Memory B cell (primary cell): ENCODE measurements at regions not wholly inside any gene's neighbourhood (a gene's known extent, or its start where the extent isn't known, plus 50 kb on each side); places are given as distances from the start of the nearest gene placed in this dataset.

ENCODE experiments used
- ATAC-seq: fragments of 150-1000 bp; cut with Tn5 transposase; 2 replicates; pipeline ENCODE4 v1.10.0; 2021; ENCODE audit warnings: low read depth, mild to moderate bottlenecking, moderate library complexity
- DNase-seq, 2 donors: peaks; one replicate each; pipeline ENCODE4 v3.0.0; 2022; ENCODE audit warnings: low spot score in 2 of 2
- H3K27ac Mint-ChIP-seq: one replicate; pipeline ENCODE4 v1.8.0; 2022; ENCODE audit warnings: mild to moderate bottlenecking, moderate library complexity, mixed read lengths
- H3K27me3 Mint-ChIP-seq: one replicate; pipeline ENCODE4 v1.8.0; 2022; ENCODE audit warnings: mixed read lengths
- H3K36me3 Mint-ChIP-seq: one replicate; pipeline ENCODE4 v1.8.0; 2022; ENCODE audit warnings: mild to moderate bottlenecking, mixed read lengths
- H3K4me1 Mint-ChIP-seq: one replicate; pipeline ENCODE4 v1.8.0; 2022; ENCODE audit warnings: mixed read lengths
- H3K4me3 Mint-ChIP-seq: one replicate; pipeline ENCODE4 v1.8.0; 2022; ENCODE audit warnings: mild to moderate bottlenecking, moderate library complexity, mixed read lengths
- H3K9me3 Mint-ChIP-seq: one replicate; pipeline ENCODE4 v1.8.0; 2022; ENCODE audit warnings: mixed read lengths

DNA sequence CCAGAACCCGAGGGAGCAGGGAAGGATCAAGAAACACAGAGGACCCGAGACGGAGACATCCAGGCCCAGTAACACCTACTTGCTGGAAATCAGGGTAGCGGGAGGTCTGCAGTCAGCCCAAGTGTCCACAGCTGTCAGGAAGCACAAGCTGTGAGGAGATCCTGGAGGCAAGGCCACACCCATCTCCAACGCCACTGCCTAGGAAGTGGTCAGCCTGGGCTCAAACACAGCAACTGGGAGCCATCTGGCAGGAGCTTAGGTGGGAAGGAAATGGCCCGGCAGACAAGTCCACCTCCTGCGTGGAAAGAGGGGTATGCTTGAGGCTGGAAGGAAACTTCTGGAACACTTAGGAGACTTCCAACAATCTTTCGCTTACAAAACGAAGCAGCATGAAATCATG, 407.1 kb downstream of the VPS13C start:
- H3K4me1 Mint-ChIP-seq = no peaks in the 10 kb centered on the region
- H3K27me3 Mint-ChIP-seq = no peaks in the 10 kb centered on the region
- no peak for ATAC-seq
- no peaks in the 10 kb centered on the region for H3K9me3 Mint-ChIP-seq
- no peak for DNase-seq
- no peak overlapping the region for H3K27ac Mint-ChIP-seq
- H3K4me3 Mint-ChIP-seq = no peak overlapping the region
- no peaks in the 10 kb centered on the region for H3K36me3 Mint-ChIP-seq

DNA sequence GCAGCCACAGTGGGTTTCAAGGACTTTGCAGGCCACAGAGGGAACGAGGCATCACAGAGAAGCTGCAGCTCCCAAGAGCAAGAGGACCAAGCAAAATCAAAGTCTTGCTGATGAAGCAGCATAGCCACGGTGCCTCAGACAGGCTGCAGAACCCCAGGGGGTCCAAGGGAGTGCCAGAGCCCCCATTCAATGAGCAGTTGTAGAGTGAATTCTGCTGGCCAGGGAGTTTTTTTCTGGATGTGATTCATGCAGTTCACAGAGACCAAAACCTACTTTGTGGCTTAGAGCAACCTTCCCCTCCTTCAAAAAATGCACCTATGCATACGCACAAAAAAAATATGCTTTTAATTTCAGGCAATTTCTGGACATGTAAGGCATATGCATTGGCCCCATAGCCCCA, 409.0 kb downstream of the VPS13C start:
- no peak for DNase-seq
- Mint-ChIP-seq H3K4me3 (no peak overlapping the region), H3K27me3 (no peaks in the 10 kb centered on the region), H3K9me3 (no peaks in the 10 kb centered on the region), H3K27ac (no peak overlapping the region), H3K36me3 (no peaks in the 10 kb centered on the region), H3K4me1 (no peaks in the 10 kb centered on the region)
- no peak for ATAC-seq

DNA sequence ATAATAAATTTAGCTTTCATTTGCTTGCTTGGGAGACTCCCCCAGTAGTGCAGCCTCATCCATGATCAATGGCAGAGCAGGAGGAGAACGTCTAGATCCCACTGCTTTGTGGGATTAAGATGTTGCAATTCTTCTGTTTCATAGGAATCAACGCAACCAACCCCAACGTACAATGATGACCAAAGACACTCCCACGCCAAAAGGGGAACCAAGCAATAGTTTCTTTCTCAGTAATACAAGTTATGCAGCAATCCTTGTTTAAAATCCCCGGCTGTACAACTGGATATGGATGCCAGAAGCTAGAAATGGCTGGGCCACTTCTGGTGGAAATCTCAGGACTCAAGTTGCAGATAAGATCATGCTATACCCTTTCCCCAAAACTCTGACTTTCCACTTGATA, 411.2 kb downstream of the VPS13C start:
- no peak overlapping the region for H3K27ac Mint-ChIP-seq
- H3K36me3 Mint-ChIP-seq = no peaks in the 10 kb centered on the region
- DNase-seq (no peak), ATAC-seq (no peak)
- peaks cover 1% of the 10 kb centered on the region for H3K27me3 Mint-ChIP-seq
- H3K9me3 Mint-ChIP-seq = no peaks in the 10 kb centered on the region
- no peaks in the 10 kb centered on the region for H3K4me1 Mint-ChIP-seq
- H3K4me3 Mint-ChIP-seq = no peak overlapping the region

DNA sequence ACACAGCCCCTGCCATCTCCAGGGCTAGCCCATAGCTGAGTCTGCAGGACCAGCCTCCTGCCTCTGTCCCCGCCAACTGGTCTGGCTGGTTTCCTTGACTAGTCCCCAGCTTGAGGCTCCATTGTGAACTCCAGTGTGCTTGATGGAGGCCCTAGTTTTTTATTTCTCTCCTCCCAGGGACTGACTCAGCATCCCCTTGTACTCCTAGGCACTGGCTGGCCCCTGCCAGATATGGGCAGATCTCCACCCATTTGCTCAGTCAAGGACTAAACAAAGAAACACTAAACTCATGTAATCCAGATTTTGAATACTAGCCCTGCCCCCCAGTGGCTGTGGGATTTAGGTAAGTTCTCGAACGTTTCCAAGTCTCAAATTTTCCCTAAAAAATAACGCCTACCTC, 415.4 kb upstream of the RORA start:
- Mint-ChIP-seq H3K27me3 (peaks cover 4% of the 10 kb centered on the region), H3K4me3 (no peak overlapping the region), H3K27ac (no peak overlapping the region), H3K9me3 (no peaks in the 10 kb centered on the region), H3K36me3 (no peaks in the 10 kb centered on the region), H3K4me1 (no peaks in the 10 kb centered on the region)
- DNase-seq (no peak), ATAC-seq (no peak)

DNA sequence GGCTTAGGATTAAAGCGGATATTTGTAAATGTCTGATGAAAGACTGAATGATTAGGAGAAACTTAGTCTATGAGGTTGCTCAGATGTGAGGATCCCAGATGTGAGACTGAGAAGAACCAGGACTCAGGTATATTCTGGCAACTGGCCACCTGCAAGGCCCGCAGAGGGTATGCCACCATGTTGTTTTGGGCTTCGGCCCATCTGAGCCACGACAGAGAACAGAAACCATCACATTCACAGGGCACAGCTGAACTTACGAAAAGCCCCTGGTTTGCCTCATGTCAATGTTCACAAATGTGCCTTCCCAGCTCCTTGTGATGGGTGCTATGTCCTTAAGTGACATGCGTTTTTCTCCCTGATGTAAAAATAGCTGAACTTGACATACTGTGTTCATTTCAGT, 412.5 kb upstream of the RORA start:
- ATAC-seq (no peak), DNase-seq (no peak)
- no peaks in the 10 kb centered on the region for H3K36me3 Mint-ChIP-seq
- no peaks in the 10 kb centered on the region for H3K9me3 Mint-ChIP-seq
- no peak overlapping the region for H3K27ac Mint-ChIP-seq
- H3K4me3 Mint-ChIP-seq = no peak overlapping the region
- peaks cover 4% of the 10 kb centered on the region for H3K27me3 Mint-ChIP-seq
- H3K4me1 Mint-ChIP-seq = no peaks in the 10 kb centered on the region

DNA sequence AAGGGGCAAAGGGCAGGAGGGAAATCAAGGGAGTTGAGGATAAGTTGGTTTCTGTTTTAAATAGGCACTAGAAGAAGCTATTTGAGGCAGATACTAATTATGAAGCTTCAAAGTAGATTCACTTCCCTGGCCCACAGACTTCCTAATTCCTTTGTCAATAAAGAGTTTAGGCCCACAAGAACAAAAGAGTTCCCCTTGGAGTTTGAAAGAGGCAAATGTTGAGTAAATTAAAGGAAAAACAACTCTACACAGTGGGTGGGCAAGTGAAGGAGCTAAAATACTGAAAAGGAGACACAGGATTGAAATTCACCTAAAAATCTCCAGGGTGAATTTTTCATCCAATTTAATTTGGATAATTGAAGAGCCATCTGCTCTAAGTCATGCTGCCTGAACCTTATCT, 411.7 kb upstream of the RORA start:
- no peak overlapping the region for H3K4me3 Mint-ChIP-seq
- ATAC-seq (no peak), DNase-seq (no peak)
- H3K27me3 Mint-ChIP-seq = peaks cover 4% of the 10 kb centered on the region
- H3K4me1 Mint-ChIP-seq = no peaks in the 10 kb centered on the region
- H3K27ac Mint-ChIP-seq = no peak overlapping the region
- H3K36me3 Mint-ChIP-seq = no peaks in the 10 kb centered on the region
- H3K9me3 Mint-ChIP-seq = no peaks in the 10 kb centered on the region

DNA sequence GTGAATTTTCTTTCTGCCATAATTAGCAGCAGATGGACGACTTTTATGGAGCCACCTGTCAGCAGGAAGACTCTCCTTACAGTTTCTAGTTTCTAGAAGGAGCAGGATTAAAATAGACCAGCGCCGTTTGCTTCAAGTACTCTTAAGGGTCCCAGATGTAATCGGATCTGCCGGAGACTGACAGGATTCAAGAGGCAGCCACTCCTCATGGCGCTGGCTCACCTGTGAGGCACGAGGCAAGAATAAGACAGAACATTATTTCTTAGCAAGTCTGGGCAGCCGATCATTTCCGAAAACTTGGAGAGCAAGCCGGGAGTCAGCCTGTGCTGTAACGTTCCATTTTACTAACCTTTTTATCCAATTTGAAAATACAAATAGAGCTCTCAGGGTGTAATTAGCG, 410.4 kb upstream of the RORA start:
- Mint-ChIP-seq H3K36me3 (no peaks in the 10 kb centered on the region), H3K4me3 (no peak overlapping the region), H3K9me3 (no peaks in the 10 kb centered on the region), H3K27me3 (peaks cover 4% of the 10 kb centered on the region), H3K4me1 (no peaks in the 10 kb centered on the region), H3K27ac (no peak overlapping the region)
- ATAC-seq (no peak), DNase-seq (no peak)

DNA sequence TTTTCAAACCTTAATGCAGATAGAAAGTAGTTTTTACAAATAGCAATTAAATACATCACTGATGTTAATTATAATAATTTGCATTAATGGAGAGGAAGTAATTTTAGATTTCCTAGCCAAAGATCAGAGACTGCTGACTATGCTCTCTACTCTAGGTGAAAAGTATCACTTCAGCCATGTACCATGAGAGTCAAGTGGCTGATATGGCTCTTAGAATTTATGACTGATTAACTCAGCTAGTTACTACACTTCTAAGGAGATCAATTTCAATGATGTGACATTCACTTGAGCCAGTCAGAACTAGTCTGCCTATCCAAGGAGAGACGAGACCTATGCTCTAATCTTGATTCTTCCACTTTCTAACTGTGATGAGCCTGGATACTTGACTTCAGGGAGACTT, 405.7 kb upstream of the RORA start:
- ATAC-seq (no peak), DNase-seq (no peak)
- Mint-ChIP-seq H3K36me3 (no peaks in the 10 kb centered on the region), H3K27ac (no peak overlapping the region), H3K27me3 (peaks cover 1% of the 10 kb centered on the region), H3K4me3 (no peak overlapping the region), H3K4me1 (no peaks in the 10 kb centered on the region), H3K9me3 (no peaks in the 10 kb centered on the region)

DNA sequence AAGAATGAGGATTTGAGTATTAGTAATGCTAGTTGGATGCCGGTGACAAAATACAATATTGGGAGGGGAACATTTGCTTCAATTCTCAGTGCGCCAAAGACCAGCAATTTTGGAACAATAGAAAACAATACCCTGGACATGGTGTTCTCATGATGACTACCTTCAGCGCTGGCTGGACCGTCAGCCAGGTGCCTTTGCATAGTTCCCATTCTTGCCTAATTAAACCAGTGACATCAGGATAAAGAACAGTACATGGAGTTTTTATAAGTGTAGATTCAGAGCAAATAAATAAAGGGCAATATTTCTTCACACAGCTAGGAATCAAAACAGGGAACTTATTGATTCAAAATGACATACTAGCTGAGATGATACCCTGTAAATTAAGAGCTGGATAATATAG, 404.8 kb upstream of the RORA start:
- no peak for ATAC-seq
- no peak for DNase-seq
- Mint-ChIP-seq H3K4me3 (no peak overlapping the region), H3K27ac (no peak overlapping the region), H3K9me3 (no peaks in the 10 kb centered on the region), H3K4me1 (no peaks in the 10 kb centered on the region), H3K27me3 (no peaks in the 10 kb centered on the region), H3K36me3 (no peaks in the 10 kb centered on the region)

DNA sequence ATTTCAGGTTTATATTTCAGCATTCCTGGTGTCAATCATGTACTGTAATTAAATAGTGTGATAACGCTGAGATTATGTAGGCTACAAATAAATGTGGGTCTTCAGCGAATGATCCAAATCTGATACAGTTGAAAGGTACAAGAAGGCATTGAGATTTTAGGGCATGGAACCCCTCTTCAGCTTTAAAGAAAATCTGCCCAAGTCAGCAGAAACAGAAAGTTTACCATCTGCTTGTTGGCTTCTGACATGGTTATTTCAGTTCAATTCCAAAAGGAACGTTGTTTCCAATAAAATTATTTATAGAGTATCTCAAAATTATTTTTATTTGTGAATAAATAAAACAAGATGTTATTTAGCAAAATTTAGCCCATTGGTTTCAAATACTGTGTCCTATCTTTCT, 400.2 kb upstream of the RORA start:
- Mint-ChIP-seq H3K27me3 (no peaks in the 10 kb centered on the region), H3K36me3 (no peaks in the 10 kb centered on the region), H3K27ac (no peak overlapping the region), H3K9me3 (no peaks in the 10 kb centered on the region), H3K4me3 (no peak overlapping the region), H3K4me1 (no peaks in the 10 kb centered on the region)
- ATAC-seq (no peak), DNase-seq (no peak)

DNA sequence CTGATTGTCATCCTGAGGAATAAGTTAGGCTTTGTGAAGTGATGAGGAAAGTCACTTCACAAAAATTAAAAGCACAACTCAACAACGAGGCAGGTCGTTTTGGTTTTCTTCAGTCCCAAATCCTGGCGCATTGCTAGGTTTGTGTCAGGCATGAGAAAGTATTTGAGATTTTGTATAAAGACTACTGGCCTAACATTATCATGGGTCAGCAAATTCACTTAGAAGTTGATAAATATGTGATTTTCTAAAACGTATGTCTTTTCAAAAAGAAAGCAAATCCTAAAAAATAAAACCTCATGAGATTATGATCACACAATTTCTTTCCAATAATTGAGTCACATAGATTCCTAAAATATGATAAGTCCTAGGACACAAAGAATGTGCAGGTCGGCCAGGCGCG, 395.8 kb upstream of the RORA start:
- Mint-ChIP-seq H3K27me3 (no peaks in the 10 kb centered on the region), H3K9me3 (no peaks in the 10 kb centered on the region), H3K27ac (no peak overlapping the region), H3K4me1 (no peaks in the 10 kb centered on the region), H3K36me3 (no peaks in the 10 kb centered on the region), H3K4me3 (no peak overlapping the region)
- ATAC-seq (no peak), DNase-seq (no peak)

DNA sequence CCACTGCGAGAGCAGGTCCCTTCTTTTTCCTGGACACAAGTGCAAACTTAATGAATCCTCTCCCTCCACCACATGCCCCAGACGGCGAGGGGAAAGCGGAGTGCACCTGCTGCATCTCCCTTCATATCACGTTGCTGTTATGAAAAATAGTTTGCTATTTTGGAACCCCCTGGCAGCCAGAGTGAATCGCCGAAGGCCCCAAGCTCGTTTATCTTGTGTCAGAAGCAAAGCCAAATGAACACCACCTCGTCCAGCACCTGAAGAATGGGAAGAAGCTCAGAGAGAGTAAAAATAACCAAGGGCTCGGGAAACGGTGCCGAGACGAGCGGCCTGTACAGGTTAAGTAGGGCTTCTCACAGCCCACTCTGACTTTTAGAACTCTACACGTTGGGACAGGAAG, 394.6 kb upstream of the RORA start:
- Mint-ChIP-seq H3K9me3 (no peaks in the 10 kb centered on the region), H3K4me1 (no peaks in the 10 kb centered on the region), H3K4me3 (no peak overlapping the region), H3K36me3 (no peaks in the 10 kb centered on the region), H3K27ac (no peak overlapping the region), H3K27me3 (no peaks in the 10 kb centered on the region)
- ATAC-seq (no peak), DNase-seq (no peak)

DNA sequence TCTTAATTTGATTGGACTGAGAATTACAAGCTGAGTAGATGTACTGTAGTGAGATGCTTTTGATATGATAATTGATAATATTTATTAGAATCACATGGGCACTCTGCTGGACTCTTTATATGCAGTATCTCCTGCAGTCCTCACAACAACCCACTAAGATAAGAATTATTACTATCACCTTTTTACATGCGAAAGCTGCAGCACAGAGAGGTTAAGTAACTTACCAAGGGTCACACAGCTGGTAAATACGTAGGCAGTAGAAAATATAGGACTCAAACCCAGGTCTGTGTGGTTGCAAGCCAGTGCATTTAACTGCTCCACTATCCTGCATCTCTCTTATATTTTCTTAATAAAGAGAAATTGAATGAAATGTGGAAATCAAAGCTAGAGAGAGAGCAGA, 392.8 kb upstream of the RORA start:
- no peak overlapping the region for H3K27ac Mint-ChIP-seq
- ATAC-seq (no peak), DNase-seq (no peak)
- no peaks in the 10 kb centered on the region for H3K4me1 Mint-ChIP-seq
- H3K4me3 Mint-ChIP-seq = no peak overlapping the region
- H3K36me3 Mint-ChIP-seq = no peaks in the 10 kb centered on the region
- peaks cover 2% of the 10 kb centered on the region for H3K27me3 Mint-ChIP-seq
- peaks cover 8% of the 10 kb centered on the region for H3K9me3 Mint-ChIP-seq

DNA sequence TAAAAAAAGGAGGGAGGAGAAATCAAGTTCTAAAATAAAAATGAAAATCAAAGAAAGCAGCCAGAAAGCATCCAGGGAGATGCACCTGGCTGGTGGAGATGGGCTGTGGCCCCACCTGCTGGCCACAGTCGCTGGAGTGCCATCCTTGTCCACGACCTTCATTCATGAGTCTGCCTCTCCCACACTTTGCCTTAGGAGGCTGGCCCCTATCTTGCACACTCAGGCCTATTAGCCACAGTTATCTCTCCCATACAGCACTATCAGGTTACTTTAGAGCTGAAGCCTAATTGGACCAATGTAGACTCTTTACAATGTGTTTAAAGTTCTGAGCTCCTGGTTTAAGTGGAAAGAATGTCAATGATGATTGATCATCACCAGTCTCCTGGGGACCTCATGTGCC, 392.0 kb upstream of the RORA start:
- Mint-ChIP-seq H3K9me3 (peaks cover 8% of the 10 kb centered on the region), H3K27me3 (peaks cover 2% of the 10 kb centered on the region), H3K36me3 (no peaks in the 10 kb centered on the region), H3K4me1 (no peaks in the 10 kb centered on the region), H3K4me3 (no peak overlapping the region), H3K27ac (no peak overlapping the region)
- DNase-seq (no peak), ATAC-seq (no peak)

DNA sequence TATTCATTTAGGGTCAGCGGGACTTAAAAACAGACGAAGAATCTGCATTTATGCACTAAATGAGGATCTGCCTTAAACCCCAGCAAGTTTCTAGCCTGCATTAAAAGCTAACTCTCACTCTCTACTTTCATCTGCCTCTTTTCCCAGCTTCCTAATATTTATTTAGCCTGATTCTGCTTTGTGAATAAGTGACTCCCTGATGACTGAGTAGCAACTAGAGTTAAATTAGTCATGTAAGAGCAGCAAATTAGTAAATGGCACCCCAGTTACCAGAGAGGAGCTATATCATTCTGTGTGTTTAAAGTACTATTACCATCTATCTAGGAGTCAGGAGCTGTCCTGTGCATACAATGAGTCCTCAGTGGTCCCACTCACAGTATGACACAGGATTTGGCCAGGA, 391.0 kb upstream of the RORA start:
- no peak overlapping the region for H3K27ac Mint-ChIP-seq
- H3K4me3 Mint-ChIP-seq = no peak overlapping the region
- DNase-seq = no peak
- ATAC-seq = no peak
- H3K9me3 Mint-ChIP-seq = peaks cover 10% of the 10 kb centered on the region
- no peaks in the 10 kb centered on the region for H3K36me3 Mint-ChIP-seq
- peaks cover 2% of the 10 kb centered on the region for H3K27me3 Mint-ChIP-seq
- no peaks in the 10 kb centered on the region for H3K4me1 Mint-ChIP-seq

DNA sequence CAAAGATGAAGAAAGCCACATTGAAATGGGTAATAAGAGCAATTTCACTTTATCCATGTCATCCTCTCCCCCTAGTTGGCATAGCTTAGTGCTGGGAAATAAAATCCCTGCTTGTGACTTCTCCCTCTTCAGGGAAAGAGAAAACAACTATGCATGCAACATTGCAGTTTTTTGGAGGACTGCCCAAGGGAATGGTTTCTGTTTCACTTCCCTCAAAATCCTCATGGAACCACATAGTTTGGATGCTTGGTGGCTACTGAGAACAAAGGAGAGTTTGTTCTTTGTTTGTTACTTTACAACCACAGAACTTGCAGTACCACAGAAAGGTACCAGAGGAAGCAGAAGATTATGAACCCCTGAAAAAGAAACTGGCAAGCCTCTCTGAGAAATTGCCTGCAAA, 384.6 kb upstream of the RORA start:
- Mint-ChIP-seq H3K36me3 (peaks cover 1% of the 10 kb centered on the region), H3K9me3 (peaks cover 24% of the 10 kb centered on the region), H3K4me1 (no peaks in the 10 kb centered on the region), H3K27ac (no peak overlapping the region), H3K27me3 (peaks cover 8% of the 10 kb centered on the region), H3K4me3 (no peak overlapping the region)
- ATAC-seq (no peak), DNase-seq (no peak)
